ENCODE measurements at regions not wholly inside any gene's neighbourhood (a gene's known extent, or its start where the extent isn't known, plus 50 kb on each side); places are given as distances from the start of the nearest gene placed in this dataset.

- DNase-seq (ENCODE audit: low read depth), result no peak
- no peak for TF ChIP-seq CTCF (conservative IDR thresholded peaks at IDR 0.05; ENCODE audit: low read length)
- no peak overlapping the region for H3K4me3 ChIP-seq (ENCODE audit: low read length)
Measured at GRCh38 chr14:105839425-105840265, 313.3 kb downstream of the TMEM121 start.

- no peak for DNase-seq (ENCODE audit: low read depth)
- TF ChIP-seq CTCF (conservative IDR thresholded peaks at IDR 0.05; ENCODE audit: low read length), result no peak
Measured at GRCh38 chr14:105840266-105841021, 314.1 kb downstream of the TMEM121 start.

GRCh38 chr14:105841022-105842009 lies 314.9 kb downstream of the TMEM121 start:
- no peak for DNase-seq (ENCODE audit: low read depth)
- H3K4me3 ChIP-seq (ENCODE audit: low read length), result no peak overlapping the region
- TF ChIP-seq CTCF (conservative IDR thresholded peaks at IDR 0.05; ENCODE audit: low read length), result no peak

More at GRCh38 chr14:105840266-105841021, 314.1 kb downstream of the TMEM121 start:
- no peak overlapping the region for H3K4me3 ChIP-seq (ENCODE audit: low read length)

GRCh38 chr14:105842105-105842504 lies 315.7 kb downstream of the TMEM121 start:
- no peak for DNase-seq (ENCODE audit: low read depth)
- TF ChIP-seq CTCF (conservative IDR thresholded peaks at IDR 0.05; ENCODE audit: low read length), result no peak
- H3K4me3 ChIP-seq (ENCODE audit: low read length), result no peak overlapping the region

- DNase-seq (ENCODE audit: low read depth), result no peak
- no peak overlapping the region for H3K4me3 ChIP-seq (ENCODE audit: low read length)
- TF ChIP-seq CTCF (conservative IDR thresholded peaks at IDR 0.05; ENCODE audit: low read length), result no peak
Measured at GRCh38 chr14:105843444-105844046, 317.2 kb downstream of the TMEM121 start.

- TF ChIP-seq CTCF (conservative IDR thresholded peaks at IDR 0.05; ENCODE audit: low read length), result no peak
- no peak for DNase-seq (ENCODE audit: low read depth)
- no peak overlapping the region for H3K4me3 ChIP-seq (ENCODE audit: low read length)
Measured at GRCh38 chr14:105844047-105844630, 317.8 kb downstream of the TMEM121 start.
